ENCODE measurements at regions not wholly inside any gene's neighbourhood (a gene's known extent, or its start where the extent isn't known, plus 50 kb on each side); places are given as distances from the start of the nearest gene placed in this dataset.
"Not testable (repeated sequence)": the region's sequence is repeated elsewhere in the genome, so short reads cannot be mapped to it uniquely, and the experiment has no call there.

DNA sequence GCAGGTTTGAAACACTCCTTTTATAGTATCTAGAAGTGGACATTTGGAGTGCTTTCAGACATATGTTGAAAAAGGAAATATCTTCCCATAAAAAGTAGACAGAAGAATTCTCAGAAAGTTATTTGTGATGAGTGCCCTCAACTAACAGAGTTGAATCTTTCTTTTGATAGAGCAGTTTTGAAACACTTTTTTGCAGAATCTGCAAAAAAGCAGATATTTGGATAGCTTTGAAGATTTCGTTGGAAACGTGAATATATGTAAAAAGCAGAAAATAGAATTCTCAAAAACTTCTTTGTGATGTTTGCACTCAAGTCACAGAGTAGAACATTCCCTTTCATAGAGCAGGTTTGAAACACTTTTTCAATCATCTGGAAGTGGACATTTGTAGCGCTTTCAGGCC lies 676.4 kb upstream of the ZNF337 start:
- not testable (repeated sequence) for DNase-seq

DNA sequence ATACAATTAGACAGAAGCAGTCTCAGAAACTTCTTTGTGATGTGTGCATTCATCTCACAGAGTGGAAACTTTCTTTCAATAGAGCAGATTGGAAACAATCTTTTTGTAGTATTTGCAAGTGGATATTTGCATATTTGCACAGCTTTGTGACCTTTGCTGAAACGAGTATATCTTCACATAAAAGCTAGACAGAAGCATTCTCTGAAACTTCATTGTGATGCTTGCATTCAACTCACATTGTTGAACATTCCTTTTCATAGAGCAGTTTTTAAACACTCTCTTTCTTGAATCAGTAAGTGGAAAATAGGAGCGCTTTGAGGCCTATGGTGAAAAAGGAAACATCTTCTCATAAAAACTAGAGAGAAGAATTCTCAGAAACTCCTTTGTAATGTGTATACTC lies 657.9 kb upstream of the ZNF337 start:
- no peak for DNase-seq

DNA sequence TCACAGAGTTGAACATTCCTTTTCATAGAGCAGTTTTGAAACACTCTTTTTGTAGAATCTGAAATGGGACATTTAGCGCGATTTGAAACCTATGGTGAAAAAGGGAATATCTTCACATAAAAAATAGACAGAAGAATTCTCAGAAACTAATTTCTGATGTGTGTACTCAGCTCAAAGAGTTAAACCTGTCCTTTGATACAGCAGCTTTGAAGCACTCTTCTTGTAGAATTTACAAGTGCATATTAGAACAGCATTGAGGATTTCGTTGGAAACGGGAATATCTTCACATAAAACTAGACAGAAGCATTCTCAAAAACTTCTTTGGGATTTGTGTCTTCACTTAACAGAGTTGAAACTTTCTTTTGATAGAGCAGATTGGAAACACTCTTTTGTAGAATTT lies 650.7 kb upstream of the ZNF337 start:
- DNase-seq: no peak

DNA sequence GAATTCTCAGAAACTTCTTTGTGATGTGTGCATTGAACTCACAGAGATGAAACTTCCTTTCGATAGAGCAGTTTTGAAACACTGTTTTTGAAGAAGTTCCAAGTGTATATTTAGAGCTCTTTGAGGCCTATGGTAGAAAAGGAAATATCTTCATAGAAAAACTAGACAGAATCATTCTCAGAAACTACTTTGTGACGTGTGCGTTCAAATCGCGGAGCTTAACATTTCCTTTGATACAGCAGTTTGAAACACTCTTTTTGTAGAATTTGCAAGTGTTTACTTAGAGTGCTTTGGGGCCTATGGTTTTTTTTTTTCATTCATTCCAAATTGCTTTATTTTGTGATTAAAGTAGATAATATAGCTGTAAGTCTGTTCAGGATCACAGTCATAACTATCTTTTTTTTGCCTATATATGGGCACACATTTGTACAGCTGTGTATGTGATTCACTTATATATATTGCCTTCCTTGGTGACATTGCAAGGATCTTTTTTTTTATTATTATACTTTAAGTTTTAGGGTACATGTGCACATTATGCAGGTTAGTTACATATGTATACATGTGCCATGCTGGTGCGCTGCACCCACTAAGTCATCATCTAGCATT lies 643.9 kb upstream of the ZNF337 start:
- DNase-seq: not testable (repeated sequence)

DNA sequence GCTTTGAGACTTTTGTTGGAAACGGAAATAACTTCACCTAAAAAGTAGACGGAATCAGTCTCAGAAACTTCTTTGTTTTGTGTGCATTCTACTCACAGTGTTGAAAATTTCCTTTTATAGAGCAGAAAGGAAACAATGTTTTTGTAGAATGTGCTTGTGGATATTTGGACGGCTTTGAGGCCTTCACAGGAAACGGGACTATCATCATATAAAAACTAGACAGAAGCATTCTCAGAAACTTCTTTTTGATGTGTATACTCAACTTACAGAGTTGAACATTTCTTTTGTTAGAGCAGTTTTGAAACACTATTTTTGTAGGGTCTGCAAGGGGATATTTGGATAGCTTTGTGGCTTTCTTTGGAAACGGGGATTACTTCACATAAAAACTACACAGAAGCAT lies 627.5 kb upstream of the ZNF337 start:
- DNase-seq: no peak

DNA sequence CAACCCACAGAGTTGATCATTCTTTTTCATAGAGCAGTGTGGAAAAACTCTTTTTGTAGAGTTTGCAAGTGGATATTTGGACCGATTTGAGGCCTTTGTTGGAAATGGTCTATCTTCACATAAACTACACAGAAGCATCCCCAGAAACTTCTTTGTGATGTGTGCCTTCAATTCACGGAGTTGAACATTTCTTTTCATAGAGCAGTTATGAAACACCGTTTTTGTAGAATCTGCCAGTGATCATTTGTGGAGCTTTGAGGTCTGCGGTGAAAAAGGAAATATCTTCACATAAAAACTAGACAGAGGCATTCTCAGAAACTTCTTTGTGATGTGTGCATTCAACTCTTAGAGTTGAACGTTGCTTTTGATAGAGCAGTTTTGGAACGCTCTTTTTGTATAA lies 618.4 kb upstream of the ZNF337 start:
- no peak for DNase-seq

DNA sequence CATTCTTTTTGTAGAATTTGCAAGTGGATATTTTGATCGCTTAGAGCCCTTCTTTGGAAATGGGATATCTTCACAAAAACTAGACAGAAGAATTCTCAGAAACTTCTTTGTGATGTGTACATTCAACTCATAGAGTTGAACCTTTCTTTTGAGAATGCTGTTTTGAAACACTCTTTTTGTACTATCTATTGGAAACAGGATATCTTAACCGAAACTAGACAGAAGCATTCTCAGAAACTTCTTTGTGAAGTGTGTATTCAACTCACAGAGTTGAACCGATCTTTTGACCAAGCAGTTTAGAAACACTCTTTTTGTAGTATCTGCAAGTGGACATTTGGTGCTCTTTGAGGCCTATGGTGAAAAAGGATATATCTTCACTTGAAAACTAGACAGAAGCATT lies 613.1 kb upstream of the ZNF337 start:
- DNase-seq: not testable (repeated sequence)

DNA sequence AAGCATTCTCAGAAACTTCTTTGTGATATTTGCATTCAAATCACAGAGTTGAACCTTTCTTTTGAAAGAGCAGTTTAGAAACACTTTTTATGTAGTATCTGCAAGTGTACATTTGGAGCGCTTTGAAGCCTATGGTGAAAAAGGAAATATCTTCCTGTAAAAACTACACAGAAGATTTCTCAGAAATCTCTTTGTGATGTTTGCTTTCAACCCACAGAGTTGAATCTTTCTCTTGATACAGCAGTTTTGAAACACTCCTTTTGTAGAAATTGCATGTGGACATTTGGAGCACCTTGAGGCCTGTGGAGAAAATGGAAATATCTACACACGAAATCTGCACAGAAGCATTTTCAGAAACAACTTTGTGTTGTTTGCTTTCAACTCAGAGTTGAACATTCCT lies 612.3 kb upstream of the ZNF337 start:
- DNase-seq: no peak

DNA sequence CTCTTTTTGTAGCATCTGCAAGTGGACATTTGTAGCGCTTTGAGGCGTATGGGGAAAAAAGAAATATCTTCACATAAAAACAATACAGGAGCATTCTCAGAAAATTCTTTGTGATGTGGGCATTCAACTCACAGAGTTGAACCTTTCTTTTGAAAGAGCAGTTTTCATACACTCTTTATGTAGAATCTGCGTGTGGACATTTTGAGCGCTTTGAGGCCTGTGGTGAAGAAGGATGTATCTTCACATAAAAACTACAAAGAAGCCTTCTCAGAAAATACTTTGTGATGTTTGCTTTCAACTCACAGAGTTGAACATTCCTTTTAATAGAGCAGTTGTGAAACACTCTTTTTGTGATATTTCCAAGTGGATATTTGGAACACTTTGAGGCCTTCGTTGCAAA lies 598.4 kb upstream of the ZNF337 start:
- DNase-seq: no peak

DNA sequence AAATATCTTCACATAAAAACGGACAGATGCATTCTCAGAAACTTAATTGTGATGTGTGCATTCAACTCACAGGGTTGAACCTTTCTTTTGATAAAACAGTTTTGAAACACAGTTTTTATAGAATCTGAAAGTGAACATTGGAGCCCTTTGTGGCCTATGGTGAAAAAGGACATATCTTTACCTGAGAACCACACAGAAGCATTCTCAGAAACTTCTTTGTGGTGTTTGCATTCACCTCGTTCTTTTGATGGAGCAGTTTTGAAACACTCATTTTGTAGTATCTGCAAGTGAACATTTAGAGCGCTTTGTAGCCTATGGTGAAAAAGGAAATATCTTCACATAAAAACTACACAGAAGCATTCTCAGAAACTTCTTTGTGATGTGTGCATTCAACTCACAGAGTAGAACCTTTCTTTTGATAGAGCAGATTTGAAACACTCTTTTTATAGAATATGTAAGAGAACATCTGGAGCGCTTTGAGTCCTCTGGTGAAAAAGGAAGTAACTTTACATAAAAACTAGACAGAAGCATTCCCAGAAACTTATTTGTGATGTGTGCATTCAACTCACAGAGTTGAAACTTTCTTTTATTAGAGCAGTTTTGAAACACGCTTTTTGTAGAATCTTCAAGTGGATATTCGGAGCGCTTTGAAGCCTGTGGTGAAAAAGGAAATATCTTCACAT lies 591.9 kb upstream of the ZNF337 start:
- not testable (repeated sequence) for DNase-seq

DNA sequence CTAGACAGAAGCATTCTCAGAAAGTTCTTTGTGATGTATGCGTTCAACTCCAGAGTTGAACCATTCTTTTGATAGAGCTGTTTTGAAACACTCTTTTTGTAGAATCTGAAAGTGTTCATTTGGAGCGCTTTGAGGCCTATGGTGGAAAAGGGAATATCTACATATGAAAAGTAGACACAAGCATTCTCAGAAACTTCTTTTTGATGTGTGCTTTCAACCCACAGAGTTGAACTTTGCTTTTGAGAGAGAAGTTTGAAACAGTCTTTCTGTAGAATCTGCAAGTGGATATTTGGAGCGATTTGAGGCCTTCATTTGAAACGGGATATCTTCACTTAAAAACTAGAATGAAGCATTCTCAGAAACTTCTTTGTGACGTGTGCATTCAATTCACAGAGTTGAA lies 582.6 kb upstream of the ZNF337 start:
- no peak for DNase-seq

DNA sequence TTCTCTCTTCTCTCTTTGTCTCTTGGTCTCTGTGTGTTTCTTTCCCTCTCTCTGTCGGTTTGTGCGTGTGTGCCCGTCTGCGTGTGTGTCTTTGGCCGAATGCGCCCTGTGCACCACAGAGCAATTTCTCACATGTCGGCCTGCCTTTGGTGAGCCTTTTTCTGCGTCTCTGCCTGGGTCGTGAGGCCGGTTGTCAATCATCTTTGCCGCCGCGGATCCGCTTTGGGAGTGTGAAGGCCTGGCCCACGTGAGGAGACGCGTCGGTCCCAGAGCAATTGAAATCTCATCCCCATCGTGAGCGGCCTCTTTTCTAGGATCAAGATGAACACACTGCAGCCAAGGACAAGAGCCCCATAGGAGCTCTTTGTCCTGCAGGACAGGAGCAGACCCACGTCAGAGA lies 580.7 kb upstream of the ZNF337 start:
- no peak for DNase-seq

DNA sequence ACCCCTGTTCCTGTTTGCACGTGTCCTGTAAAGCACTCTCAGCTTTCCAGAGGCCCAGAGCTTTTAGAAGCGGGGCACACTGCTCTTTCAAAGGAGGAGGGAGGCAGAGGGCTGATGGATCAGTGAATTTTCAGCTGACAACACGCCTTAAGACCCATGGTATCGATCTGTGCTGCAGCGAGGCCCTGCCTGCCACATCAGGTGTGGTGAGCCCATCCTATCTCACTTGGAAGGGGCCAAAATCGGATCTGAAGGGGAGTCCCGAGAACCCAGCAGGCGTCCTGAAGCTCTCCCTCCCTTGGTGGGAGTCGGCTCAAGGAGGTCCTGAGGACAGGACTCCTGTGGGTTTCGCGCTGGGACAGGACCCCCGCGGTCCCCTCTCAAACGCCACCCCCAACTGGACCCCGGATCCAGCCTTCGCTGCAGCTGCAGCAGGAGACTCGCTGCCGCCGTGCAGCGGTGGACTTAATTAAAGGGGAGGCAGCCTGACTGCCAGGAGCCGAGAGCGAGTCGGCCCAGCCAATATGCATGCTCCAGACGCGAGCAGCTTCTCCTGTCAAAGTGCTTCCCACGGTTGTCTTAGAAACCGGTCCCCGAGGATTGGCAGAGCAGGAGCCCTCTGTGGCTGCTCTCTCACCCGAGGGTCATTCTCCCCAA lies 580.0 kb upstream of the ZNF337 start:
- DNase-seq: peak; percentile 70

DNA sequence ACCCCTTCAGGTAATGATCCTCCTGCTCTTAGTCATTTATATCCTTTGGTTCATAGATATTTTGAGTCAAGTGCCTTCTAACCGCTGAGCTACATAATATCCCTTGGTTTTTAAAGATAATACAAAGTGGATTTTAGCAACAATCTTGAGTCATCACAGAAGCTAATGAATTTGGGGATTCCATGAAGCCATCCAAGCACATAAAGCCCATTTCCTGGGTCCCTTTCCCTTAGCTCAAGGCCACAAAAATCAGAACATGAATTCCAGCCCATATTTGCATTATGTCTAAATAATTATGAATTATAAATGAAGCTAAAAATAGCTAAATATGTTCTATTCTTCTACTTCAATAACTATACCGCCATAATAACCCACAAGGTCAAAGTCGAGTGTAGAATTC lies 572.1 kb upstream of the ZNF337 start:
- not testable (repeated sequence) for DNase-seq

DNA sequence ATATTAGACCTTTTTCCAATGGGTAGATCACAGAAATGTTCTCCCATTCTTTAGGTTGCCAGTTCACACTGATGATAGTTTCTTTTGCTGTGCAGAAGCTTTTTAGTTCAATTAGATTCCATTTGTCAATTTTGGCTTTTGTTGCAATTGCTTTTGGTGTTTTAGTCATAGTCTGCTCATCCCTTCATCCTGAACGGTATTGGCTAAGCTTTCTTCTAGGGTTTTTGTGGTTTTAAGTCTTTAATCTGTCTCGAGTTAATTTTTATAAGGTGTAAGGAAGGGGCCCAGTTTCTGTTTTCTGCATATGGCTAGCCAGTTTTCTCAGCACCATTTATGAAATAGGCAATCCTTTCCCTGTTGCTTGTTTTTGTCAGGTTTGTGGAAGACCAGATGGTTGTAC lies 564.3 kb upstream of the ZNF337 start:
- DNase-seq: not testable (repeated sequence)

DNA sequence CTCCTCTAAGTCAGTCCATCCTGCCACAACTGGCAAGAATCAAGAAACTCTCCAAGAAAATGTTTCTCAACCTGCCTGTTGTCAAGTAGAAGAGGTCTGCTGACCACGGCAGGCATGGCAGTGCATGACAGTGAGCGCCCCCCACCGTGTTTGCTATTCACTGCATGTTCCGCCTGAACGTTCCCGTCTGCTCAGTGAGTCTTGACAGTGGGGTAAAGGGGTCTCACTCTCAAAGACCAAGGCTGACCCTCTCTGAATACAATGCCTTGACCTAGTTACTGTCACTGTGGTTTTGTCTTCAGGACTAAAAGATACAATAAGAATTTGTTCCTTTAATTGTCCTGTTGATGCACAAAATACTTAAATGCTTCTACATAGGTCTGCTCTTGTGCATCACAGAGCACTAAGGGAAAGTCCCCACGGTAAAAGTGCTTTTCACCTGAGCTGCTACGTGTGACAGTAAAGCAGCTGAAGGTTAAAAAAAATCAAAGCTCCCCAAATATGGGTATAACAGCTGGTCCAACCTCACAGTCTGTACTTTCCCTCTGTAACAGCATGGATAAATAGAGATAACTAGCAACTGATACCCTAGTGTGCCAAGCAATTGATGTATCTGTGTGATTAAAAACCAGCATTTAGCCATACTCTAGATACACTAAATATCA lies 555.8 kb upstream of the ZNF337 start:
- DNase-seq: not testable (repeated sequence)

DNA sequence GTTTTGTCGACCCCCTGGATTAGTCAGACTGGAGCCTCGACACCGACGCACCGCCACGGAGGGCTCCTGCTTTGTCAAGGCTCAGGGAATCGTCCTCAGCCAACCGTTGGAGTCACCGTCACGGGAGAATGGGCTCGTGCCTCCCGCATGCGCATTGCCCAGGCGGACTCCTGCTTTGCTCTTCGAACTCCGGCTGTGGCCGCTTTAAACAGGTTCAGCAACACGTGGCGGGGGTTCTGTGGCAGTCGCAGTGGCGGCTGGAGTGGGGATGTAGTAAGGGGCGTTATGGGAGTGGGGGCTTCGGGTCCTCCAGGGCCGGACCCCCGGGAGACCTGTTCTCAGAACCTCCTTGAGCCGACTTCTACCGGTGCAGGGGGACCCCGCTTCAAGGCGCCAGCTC lies 554.7 kb upstream of the ZNF337 start:
- DNase-seq: not testable (repeated sequence)

DNA sequence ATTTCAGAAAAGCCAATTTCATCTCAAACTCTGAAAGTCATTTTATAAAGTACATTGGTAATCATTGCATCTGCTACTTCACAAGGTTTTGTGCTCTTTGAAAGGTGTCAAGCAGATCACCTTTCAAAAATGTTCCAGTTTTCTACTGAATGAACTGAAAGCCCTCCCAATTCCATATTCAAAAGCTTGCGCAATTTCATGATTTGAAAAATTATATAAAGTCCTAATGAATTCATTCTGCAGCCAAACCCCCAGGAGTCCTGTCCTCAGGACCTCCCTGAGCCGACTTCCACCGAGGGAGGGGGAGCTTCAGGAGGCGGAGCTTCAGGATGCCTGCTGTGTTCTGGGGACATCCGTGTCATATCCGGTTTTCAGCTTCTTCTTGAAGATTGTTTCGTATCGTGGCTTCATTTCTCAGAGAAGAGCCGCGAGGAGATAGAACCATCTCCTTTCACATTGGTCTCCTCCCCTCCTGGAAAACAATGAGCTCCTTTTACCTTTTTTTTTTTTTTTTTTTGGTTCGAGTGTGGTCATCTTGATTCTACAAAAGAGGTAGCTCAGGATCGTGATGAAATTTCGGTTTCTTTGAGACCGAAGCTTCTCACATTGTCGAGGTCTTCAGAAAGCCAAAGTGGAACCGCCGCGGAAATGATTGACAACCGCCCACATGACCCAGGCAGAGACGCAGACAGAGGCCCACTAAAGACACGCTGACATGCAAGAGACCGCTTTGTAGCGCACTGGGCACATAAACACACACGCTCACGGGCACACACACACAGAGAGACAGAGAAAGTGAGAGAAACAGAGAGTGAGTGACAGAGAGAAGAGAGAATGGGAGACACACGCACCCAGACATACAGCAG lies 553.8 kb upstream of the ZNF337 start:
- DNase-seq: not testable (repeated sequence)

DNA sequence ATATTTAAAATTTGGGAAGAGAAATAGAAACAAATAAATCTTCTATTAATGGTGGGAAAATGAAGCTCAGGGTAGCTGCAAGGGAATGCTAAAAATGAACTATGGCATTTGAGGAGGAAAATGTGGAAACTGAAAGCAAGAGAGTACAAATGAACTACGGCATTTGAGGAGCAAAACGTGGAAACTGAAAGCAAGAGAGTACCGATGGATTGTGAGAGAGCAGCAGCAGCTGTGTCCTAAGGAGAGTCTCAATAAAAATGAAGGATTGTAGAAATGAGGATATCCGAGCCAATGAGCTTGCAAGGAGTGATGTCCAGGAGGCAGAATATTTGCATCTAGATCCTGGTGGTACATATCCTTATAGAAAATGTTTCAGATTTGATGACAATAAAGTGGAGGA lies 547.1 kb upstream of the ZNF337 start:
- no peak for DNase-seq

DNA sequence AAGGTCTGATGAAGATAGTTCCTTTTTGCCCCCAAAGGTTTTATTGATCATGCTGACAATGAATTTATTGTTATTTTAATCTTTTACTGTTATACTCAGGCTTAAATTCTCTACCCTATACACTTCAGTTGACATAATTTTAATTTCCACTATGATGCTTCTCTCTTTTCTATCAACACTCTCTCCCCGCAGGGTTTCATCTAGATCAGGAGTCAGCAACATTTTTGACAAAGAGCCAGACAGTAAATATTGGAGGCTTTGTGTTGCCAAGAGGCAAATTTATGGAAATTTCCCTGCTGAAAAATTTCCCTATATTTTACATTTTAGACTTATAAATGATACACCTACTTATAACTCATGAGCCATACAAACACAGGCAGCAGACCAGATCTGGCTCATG lies 524.0 kb upstream of the ZNF337 start:
- not testable (repeated sequence) for DNase-seq

DNA sequence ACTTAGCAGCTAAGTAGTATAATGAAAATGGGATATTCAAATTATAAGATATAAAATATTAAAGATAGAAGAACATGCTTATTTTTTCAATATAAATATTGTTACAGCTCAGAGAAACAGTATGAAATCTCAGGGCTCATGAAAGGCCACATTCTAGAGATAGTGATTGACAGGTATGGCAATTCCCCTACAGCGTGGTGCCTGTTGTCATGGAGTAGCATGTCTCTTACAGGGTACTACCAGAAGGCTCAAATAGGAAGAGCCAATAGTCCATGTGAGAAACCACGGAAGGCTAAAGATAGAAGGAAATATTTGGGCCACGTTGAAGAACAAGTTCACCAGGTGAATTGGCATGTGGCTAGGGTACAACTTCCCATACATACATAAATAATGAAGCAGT lies 522.9 kb upstream of the ZNF337 start:
- DNase-seq: not testable (repeated sequence)

DNA sequence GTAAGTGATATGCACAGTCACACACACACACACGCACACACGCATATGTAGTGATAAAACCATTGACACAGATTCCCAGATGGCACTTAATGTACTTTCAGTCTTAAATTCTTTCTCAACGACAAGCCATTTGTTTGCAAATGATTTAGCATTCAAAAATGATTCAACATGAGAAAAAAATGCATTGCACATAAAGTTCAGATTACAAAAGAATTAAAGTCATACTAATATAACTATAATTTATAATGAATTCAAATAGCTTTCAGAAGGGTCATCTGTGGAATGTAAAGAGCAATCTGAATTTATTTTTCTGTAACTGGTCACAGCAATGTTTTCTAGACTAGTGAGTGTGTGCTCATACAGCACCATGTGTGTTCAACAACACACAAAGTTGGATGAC lies 521.6 kb upstream of the ZNF337 start:
- DNase-seq: no peak

DNA sequence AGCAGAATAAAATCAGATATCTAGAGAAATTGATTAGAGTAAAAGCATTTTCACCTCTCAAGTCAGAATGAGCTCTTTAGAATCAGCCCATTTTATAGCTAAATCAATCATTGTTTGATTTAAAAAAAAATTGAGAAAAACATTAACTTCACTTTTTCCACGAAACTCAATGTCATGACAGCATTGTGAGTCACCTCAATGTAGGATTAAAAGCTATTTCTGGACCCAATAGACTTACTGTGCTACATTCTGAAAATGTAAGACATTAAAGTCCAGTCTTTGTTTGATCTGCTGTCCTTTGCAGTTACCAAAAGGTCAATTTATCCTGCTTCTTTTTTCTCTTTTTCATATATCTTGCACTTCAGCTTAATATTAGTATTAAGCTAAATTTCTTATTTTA lies 519.4 kb upstream of the ZNF337 start:
- no peak for DNase-seq

Data from NCI-H2227 treated with DMSO at 0.1 percent for 48 hours (cell line).